ENCODE measurements at regions not wholly inside any gene's neighbourhood (a gene's known extent, or its start where the extent isn't known, plus 50 kb on each side); places are given as distances from the start of the nearest gene placed in this dataset.
"Not testable (repeated sequence)": the region's sequence is repeated elsewhere in the genome, so short reads cannot be mapped to it uniquely, and the experiment has no call there.

GRCh38 chr11:22106566-22106965 lies 86.3 kb upstream of the ANO5 start:
- no peak for TF ChIP-seq CTCF (IDR thresholded peaks at IDR 0.05)
- no peaks in the 10 kb centered on the region for H3K36me3 ChIP-seq
- no peak for DNase-seq (ENCODE audit: low spot score in 2 of 2)
- intact Hi-C loops (cut with DNase I) = no loop called here
- H3K4me1 ChIP-seq = no peaks in the 10 kb centered on the region
- no peak overlapping the region for H3K4me3 ChIP-seq
- H3K27ac ChIP-seq = no peak overlapping the region
- no peaks in the 10 kb centered on the region for H3K27me3 ChIP-seq
- H3K9me3 ChIP-seq = no peaks in the 10 kb centered on the region

- Histone ChIP-seq H3K27ac (no peak overlapping the region), H3K4me1 (no peaks in the 10 kb centered on the region), H3K9me3 (no peaks in the 10 kb centered on the region), H3K27me3 (no peaks in the 10 kb centered on the region), H3K4me3 (no peak overlapping the region), H3K36me3 (no peaks in the 10 kb centered on the region)
- intact Hi-C loops (cut with DNase I) = no loop called here
- DNase-seq (ENCODE audit: low spot score in 2 of 2) = no peak
- no peak for TF ChIP-seq CTCF (IDR thresholded peaks at IDR 0.05)
These were observed 77.3 kb upstream of the ANO5 start for GRCh38 chr11:22115470-22116029.

DNA sequence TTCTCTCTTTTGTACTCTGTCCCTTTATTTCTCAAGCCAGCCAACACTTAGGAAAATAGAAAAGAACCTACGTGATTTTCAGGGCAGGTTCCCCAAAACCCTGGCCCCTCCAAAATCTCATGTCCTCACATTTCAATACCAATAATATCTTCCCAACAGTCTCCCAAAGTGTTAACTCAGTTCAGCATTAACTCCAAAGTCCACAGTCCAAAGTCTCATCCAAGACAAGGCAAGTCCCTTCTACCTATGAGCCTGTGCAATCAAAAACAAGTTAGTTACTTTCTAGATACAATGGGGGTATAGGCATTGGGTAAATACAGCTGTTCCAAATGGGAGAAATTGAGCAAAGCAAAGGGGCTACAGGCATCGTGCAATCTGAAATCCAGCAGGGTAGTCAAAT lies 64.9 kb upstream of the ANO5 start:
- intact Hi-C loops (cut with DNase I); H3K4me3 ChIP-seq: not testable (repeated sequence)

GRCh38 chr11:22130462-22131053 lies 62.3 kb upstream of the ANO5 start:
- TF ChIP-seq CTCF (IDR thresholded peaks at IDR 0.05) = peak in 1 of 3 experiments; percentile 44
- H3K27ac ChIP-seq = no peak overlapping the region
- H3K4me3 ChIP-seq = no peak overlapping the region
- no peaks in the 10 kb centered on the region for H3K36me3 ChIP-seq
- intact Hi-C loops (cut with DNase I) = no loop called here
- no peak for DNase-seq (ENCODE audit: low spot score in 2 of 2)
- no peaks in the 10 kb centered on the region for H3K9me3 ChIP-seq
- H3K4me1 ChIP-seq = no peaks in the 10 kb centered on the region
- no peaks in the 10 kb centered on the region for H3K27me3 ChIP-seq

More for the DNA sequence above, 64.9 kb upstream of the ANO5 start:
- H3K27me3 ChIP-seq; DNase-seq (ENCODE audit: low spot score in 2 of 2); H3K36me3 ChIP-seq; H3K27ac ChIP-seq; H3K4me1 ChIP-seq: not testable (repeated sequence)
- H3K9me3 ChIP-seq = peaks cover 0 to 11% of the 10 kb centered on the region in 2 donors

DNA sequence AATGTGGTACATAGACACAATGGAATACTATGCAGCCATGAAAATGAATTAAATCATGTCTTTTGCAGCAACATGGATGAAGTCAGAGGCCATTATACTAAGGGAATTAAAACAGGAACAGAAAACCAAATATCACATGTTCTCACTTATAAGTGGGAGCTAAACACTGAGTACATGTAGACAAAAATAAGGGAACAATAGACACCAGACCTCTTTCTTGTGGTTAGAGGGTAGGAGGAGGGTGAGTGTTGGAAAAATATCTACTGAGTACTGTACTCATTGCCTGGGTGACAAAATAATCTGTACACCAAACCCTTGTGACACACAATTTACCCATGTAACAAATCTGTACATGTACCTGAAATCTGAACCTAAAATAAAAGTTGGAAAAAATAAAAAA lies 59.1 kb upstream of the ANO5 start:
- H3K9me3 ChIP-seq = no peaks in the 10 kb centered on the region
- H3K4me3 ChIP-seq = no peak overlapping the region
- H3K27me3 ChIP-seq = no peaks in the 10 kb centered on the region
- H3K27ac ChIP-seq = no peak overlapping the region
- no peaks in the 10 kb centered on the region for H3K36me3 ChIP-seq
- intact Hi-C loops (cut with DNase I) = no loop called here
- no peak for TF ChIP-seq CTCF (IDR thresholded peaks at IDR 0.05)
- peaks cover 0 to 2% of the 10 kb centered on the region in 2 donors for H3K4me1 ChIP-seq
- no peak for DNase-seq (ENCODE audit: low spot score in 2 of 2)

DNA sequence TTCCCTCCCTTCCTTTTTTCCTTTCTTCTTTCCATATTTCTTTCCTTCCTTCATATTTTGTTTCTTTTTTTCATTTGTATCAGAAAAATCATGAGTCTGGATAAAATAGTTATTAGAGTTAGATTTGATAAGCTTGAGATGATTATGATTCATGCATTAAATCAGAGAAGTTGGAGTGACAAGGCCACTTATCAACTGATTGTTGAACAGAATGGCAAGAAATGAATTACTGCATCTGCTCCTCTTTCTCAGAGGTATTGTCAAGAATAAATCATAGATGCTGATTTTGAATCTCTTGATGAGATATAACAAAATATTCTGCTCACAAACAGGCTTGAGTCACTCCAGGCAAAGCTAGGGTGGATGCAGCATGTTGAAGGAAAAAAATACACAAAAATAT lies 54.6 kb upstream of the ANO5 start:
- Histone ChIP-seq H3K27me3 (no peaks in the 10 kb centered on the region), H3K9me3 (no peaks in the 10 kb centered on the region), H3K4me3 (no peak overlapping the region), H3K27ac (no peak overlapping the region), H3K4me1 (peaks cover 0 to 2% of the 10 kb centered on the region in 2 donors), H3K36me3 (no peaks in the 10 kb centered on the region)
- intact Hi-C loops (cut with DNase I) = no loop called here
- no peak for DNase-seq (ENCODE audit: low spot score in 2 of 2)
- TF ChIP-seq CTCF (IDR thresholded peaks at IDR 0.05) = no peak
